GM19467 (cell line): ENCODE measurements at regions not wholly inside any gene's neighbourhood (a gene's known extent, or its start where the extent isn't known, plus 50 kb on each side); places are given as distances from the start of the nearest gene placed in this dataset.

Source experiments
- ATAC-seq: cut with Tn5 transposase; IDR thresholded peaks from one replicate; pipeline ENCODE4 v1.9.1; 2021; ENCODE audit warnings: mild to moderate bottlenecking, moderate library complexity; ENCODE audit not compliant: unreplicated experiment

- no peak for ATAC-seq
Observed at GRCh38 chr5:8871446-8871845, 674.4 kb downstream of the SEMA5A start.

- ATAC-seq = no peak
Observed at GRCh38 chr5:8875722-8876121, 670.2 kb downstream of the SEMA5A start.

GRCh38 chr5:8879248-8879647 is 666.6 kb downstream of the SEMA5A start:
- ATAC-seq = no peak

- ATAC-seq = no peak
Observed at GRCh38 chr5:8884029-8884428, 661.8 kb downstream of the SEMA5A start.

GRCh38 chr5:8892926-8893325 is 652.9 kb downstream of the SEMA5A start:
- no peak for ATAC-seq

GRCh38 chr5:8894031-8894430 is 651.8 kb downstream of the SEMA5A start:
- no peak for ATAC-seq

- ATAC-seq = no peak
Observed at GRCh38 chr5:8895062-8895461, 650.8 kb downstream of the SEMA5A start.

- ATAC-seq = no peak
Observed at GRCh38 chr5:8895599-8895998, 650.3 kb downstream of the SEMA5A start.

GRCh38 chr5:8897316-8897715 is 648.6 kb downstream of the SEMA5A start:
- ATAC-seq = no peak

GRCh38 chr5:8905021-8905420 is 640.9 kb downstream of the SEMA5A start:
- no peak for ATAC-seq

- ATAC-seq = no peak
Observed at GRCh38 chr5:8906303-8906967, 639.4 kb downstream of the SEMA5A start.

- ATAC-seq = no peak
Observed at GRCh38 chr5:8907168-8907868, 638.6 kb downstream of the SEMA5A start.

- peak; percentile 64 for ATAC-seq
Observed at GRCh38 chr5:8908055-8908683, 637.7 kb downstream of the SEMA5A start.

GRCh38 chr5:8912106-8912505 is 633.8 kb downstream of the SEMA5A start:
- no peak for ATAC-seq

GRCh38 chr5:8913522-8913921 is 632.4 kb downstream of the SEMA5A start:
- ATAC-seq = no peak

- no peak for ATAC-seq
Observed at GRCh38 chr5:8919096-8919495, 626.8 kb downstream of the SEMA5A start.

- ATAC-seq = no peak
Observed at GRCh38 chr5:8923526-8923925, 622.3 kb downstream of the SEMA5A start.

GRCh38 chr5:8924054-8924793 is 621.7 kb downstream of the SEMA5A start:
- ATAC-seq = no peak

- no peak for ATAC-seq
Observed at GRCh38 chr5:8930021-8930420, 615.9 kb downstream of the SEMA5A start.

- ATAC-seq = no peak
Observed at GRCh38 chr5:8934455-8934854, 611.4 kb downstream of the SEMA5A start.

GRCh38 chr5:8940934-8941333 is 604.9 kb downstream of the SEMA5A start:
- no peak for ATAC-seq

- ATAC-seq = no peak
Observed at GRCh38 chr5:8943301-8943700, 602.6 kb downstream of the SEMA5A start.
